NCI-H187 (cell line): ENCODE measurements at regions not wholly inside any gene's neighbourhood (a gene's known extent, or its start where the extent isn't known, plus 50 kb on each side); places are given as distances from the start of the nearest gene placed in this dataset.
"Not testable (repeated sequence)": the region's sequence is repeated elsewhere in the genome, so short reads cannot be mapped to it uniquely, and the experiment has no call there.

Experiments used
- DNase-seq, 2 experiments: peaks; one replicate each; lab custom pipeline; 2025; lab: John Stamatoyannopoulos, UW

GRCh38 chr6:67068781-67069180 lies 1361.8 kb upstream of the EYS start:
- DNase-seq, result no peak

GRCh38 chr6:67064323-67064722 lies 1357.3 kb upstream of the EYS start:
- DNase-seq, result no peak

GRCh38 chr6:67047996-67048395 lies 1341.0 kb upstream of the EYS start:
- DNase-seq, result no peak

DNA sequence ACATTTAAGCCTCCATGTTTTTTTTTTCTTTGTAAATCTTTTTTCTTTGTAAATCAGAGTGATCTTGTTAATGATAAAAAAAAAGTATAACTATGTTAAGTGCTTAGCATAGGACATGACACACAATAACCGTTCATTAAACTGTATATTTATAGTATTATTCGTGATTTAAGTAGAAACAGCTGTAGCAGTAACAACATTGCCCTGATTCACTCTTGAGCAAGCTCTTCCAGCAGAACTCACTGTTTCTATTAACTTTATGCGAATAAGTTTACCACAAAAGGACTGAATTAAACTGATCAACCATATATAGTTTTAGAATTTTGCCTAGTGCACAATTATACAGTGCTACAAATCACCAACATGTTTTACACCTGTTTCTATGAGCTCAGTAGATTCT lies 1338.0 kb upstream of the EYS start:
- no peak for DNase-seq

GRCh38 chr6:67031451-67031850 lies 1324.4 kb upstream of the EYS start:
- no peak for DNase-seq

DNA sequence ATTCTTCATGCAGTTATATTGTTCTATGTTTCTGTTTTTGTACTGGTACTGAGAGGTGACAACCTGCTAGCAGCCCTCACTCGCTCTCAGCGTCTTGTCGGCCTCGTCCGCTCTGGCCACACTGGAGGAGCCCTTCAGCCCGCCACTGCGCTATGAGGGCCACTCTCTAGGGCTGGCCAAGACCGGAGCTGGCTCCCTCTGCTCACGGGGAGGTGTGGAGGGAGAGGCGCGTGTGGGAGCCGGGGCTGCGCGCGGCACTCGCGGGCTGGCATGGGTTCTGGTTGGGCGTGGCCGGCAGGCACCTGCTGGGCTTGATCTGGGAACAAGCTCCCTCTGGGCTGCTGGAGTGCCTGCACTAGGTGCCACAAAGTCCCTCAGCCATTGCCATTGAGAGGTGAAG lies 1323.8 kb upstream of the EYS start:
- no peak for DNase-seq

DNA sequence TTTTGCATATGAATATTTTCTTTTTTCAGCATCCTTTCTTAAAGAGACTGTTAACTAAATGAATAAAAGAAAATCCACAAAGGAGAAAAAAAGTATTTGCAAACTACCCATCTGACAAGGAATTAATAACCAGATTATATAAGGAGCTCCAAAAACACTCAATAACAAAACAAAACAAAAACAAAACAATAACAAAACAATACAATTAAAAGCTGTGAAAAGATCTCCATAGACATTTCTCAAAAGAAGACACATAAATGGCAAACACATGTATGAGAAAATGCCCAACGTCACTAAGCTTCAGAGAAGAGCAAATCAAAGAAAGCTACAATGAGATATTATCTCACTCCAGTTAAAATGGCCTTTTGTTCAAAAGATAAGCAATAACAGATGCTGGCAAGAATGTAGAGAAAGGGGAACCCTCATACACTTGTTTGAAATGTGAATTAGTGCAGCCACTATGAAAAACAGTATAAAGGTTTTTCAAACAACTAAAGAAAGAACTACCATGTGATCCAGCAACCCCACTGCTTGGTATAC lies 1310.0 kb upstream of the EYS start:
- no peak for DNase-seq

DNA sequence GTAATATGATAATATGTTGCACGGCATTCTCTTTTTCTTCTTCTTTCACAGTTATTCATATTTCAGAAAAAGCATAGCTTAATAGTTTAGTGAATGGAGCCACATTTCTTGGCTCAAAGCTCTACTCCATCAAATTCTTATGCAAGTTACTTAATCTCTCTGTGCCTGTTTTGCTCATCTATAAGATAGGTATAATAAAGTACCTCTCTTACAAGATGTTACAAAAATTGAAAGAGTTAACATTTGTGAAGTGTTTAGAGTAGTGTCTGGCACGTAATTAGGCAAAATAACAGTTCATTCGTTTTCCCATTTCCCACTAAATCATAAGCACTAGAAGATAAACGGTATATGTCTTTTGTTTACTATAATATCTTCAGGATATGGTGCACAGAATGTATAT lies 1304.4 kb upstream of the EYS start:
- DNase-seq, result no peak

DNA sequence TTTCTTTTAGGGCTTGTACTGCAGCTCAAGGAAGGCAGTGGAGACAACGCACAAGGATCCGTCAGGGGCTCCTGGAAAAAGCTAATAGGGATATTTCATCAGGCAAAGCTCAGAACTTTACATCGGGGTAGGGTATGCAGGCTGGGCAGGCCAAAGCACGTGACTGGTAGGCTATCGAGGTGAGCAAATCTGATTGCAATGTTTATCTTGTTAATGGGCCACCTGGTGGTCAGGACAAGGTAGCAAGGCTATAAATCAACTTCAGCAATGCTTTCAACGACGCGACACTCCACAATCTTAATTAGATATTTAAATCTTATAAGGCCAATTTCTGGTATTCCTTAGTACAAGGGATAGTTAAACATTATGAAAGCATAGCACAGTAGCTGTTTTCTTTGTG lies 1302.8 kb upstream of the EYS start:
- no peak for DNase-seq

DNA sequence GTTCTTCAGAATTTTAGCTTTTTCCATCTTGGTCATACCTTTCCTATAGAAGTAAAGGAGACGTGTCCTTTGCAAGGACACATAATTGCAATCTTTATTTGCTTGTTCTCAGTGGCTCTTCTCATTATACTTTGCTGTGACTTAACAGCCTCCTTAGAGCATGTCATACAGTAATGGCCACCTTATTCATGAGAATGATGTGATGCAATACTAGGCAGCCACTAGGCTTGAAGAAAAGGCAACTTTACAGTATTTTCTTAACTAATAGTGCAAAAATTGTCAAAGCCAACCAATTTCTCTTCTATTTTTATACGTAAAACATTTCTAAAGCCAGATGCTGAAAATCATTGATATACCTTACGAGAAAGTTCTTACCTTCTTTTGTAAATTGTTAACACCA lies 1296.8 kb upstream of the EYS start:
- no peak for DNase-seq

DNA sequence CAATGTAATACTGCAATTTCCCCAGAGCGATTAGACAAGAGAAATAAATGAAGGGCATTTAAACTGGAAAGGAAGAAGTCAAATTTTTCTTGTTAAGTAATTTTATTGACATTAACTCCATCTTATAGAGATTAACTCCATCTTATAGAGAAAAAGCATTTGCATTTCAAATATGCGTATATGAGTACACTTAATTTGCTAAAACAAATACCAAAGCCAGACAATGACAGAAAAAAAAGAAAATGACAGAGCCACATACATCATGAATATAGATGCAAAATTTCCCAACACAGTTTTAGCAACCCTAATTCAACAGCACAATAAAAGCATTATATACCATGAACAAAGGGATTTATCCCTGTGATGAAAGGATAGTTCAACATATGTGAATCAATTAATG lies 1293.1 kb upstream of the EYS start:
- DNase-seq, result no peak

DNA sequence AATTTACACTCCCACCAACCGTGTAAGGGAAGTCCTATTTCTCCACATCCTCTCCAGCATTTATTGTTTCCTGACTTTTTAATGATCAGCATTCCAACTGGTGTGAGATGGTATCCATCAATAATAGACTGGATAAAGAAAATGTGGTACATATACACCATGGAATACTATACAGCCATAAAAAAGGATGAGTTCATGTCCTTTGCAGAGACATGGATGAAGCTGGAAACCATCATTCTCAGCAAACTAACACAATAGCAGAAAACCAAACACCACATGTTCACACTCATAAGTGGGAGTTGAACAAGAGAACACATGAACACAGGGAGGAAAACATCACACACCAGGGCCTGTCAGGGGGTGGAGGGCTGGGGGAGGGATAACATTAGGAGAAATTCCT lies 1290.6 kb upstream of the EYS start:
- DNase-seq, result not testable (repeated sequence)

GRCh38 chr6:66995669-66996068 lies 1288.6 kb upstream of the EYS start:
- DNase-seq, result no peak

GRCh38 chr6:66993708-66994107 lies 1286.7 kb upstream of the EYS start:
- not testable (repeated sequence) for DNase-seq

DNA sequence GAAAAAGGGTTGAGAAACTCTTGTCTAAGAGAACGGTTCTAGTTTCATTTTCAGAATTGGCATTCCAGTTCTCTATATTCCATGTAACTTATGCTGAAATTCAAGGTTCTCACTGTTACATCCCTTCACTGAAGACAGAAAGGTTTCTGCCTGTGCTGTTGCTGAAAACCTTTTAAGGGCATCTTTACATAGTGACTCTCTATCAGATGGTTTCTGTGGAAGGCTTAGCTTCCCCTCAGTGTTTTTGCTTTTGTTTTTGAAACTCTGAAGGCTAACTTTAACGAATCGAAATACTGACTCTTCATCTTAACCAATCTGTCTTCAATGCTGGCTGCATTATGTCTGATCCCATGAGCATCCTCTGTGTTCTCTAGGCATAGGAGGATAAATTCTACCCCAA lies 1286.2 kb upstream of the EYS start:
- DNase-seq, result no peak

DNA sequence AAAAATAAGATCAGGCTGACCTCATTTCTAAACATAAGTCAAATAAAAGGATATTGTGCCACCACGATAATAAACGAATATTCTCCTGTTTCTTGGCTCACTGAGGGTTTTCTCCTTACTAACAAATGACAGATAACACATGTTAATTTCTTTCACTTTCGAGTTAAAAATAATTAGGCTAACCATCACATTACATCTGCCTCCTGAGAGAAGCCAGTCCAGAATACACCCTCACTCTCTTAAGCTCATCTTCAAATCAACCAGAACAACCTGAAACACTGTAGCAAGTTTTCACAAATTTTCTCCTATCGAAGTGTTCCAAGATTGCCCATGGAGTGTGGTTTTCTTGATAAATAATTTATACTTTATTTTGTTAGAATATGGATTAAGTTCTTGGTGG lies 1285.6 kb upstream of the EYS start:
- DNase-seq, result no peak

- DNase-seq, result no peak
These were observed 1279.9 kb upstream of the EYS start for GRCh38 chr6:66986940-66987339.

DNA sequence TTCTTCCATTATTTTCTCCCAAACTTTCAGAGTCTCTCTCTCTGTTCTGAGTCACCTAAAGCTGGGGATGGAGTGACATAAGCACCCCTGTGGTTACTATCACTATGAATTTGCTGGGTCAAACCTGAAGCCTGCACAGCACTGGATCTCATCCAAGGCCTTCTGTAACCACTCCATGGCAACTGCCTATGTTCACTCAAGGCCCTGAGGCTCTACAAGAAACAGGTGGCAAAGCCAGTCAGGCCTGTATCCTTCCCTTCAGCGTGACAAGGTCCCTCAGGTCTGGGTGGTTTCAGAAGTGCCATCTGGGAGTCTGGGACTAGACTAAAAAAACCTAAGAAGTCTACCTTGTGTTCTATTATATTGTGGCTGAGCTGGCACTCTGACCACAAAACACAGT lies 1278.8 kb upstream of the EYS start:
- no peak for DNase-seq

DNA sequence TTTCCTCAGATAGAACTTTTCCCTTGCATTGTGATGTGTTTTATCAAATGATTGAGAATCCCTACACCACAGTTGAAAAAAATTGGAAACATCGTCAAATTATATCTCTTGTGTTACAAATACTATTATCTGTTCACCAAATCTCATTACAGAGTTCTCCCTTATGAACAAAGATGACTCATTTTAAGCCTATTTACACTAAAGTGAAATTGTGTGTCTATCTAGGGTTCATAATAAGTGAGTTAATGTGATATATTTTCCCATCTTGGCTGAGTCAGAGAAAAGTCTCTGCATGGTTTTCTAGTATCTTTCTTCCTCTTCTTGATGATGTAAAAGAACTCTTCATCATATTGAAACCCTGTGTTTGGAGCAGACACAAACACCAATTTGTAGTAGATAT lies 1263.3 kb upstream of the EYS start:
- no peak for DNase-seq

- no peak for DNase-seq
These were observed 1258.2 kb upstream of the EYS start for GRCh38 chr6:66965227-66965626.

- no peak for DNase-seq
These were observed 1257.2 kb upstream of the EYS start for GRCh38 chr6:66964216-66964615.

DNA sequence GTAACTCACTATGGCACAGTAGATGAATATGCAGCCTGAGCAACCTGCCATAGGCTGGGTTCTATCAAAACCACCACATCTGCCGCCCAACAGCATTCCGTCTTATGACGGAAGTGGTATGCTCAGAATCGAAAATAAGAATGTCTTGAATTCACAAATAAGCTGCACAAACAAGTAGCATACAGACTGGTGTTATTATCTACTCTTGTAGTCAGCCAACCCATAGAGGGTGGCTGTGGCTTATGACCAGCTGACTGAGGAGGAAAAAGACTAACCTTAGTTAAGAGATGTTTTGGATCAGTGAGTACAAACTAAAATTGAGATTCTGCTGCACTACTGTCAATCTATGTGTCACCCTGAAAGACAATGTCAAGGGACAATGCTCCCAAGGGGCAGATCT lies 1255.1 kb upstream of the EYS start:
- DNase-seq, result no peak

DNA sequence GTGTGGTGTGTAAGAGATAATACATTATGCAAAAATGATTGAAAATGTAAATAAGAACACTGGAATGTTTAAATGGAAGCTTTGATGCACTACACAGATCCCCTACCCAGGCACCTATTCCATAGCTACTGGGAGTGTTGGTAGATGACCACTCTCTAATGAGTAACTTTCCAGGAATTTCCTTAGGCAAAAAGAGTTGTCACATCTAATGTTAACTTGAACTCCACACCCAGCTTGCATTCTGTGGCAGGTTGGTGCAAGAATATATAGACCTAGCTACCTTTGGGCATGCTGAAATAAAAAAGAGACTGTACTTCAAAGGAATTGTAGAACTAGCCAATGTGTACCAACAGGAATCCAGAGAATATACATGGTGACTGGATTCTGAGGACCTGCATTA lies 1254.2 kb upstream of the EYS start:
- no peak for DNase-seq

DNA sequence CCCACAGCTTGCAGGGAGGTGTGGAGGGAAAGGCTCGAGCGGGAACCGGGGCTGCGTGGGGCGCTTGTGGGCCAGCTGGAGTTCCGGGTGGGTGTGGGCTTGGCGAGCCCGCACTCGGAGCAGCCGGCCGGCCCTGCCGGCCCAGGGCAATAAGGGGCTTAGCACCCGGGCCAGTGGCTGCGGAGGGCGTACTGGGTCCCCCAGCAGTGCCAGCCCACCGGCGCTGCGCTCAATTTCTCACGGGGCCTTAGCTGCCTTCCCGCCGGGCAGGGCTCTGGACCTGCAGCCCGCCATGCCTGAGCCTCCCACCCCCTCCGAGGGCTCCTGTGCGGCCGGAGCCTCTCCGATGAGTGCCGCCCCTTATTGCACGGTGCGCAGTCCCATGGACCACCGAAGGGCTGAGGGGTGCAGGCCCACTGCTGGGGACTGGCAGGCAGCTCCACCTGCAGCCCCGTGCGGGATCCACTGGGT lies 1242.2 kb upstream of the EYS start:
- no peak for DNase-seq

DNA sequence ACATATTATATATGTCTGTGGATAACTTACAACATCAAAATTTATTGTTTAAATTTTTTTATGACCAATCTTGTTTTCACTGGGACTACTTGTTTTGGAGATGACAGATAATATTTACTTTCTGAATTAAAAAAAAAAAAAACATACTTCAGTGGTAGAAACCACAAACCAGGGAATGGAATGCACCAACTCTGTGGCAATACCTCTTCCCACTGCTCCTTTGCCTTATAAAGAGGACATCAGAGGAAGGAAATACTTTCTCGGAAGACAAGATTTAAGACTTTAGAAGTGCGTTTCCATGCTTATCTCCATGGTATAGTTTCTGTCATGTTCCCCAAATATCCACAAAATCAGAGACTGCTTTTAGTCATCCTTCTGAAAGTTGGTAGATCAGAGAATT lies 1241.1 kb upstream of the EYS start:
- DNase-seq, result no peak
